ENCODE measurements at regions not wholly inside any gene's neighbourhood (a gene's known extent, or its start where the extent isn't known, plus 50 kb on each side); places are given as distances from the start of the nearest gene placed in this dataset.
"Not testable (repeated sequence)": the region's sequence is repeated elsewhere in the genome, so short reads cannot be mapped to it uniquely, and the experiment has no call there.

DNA sequence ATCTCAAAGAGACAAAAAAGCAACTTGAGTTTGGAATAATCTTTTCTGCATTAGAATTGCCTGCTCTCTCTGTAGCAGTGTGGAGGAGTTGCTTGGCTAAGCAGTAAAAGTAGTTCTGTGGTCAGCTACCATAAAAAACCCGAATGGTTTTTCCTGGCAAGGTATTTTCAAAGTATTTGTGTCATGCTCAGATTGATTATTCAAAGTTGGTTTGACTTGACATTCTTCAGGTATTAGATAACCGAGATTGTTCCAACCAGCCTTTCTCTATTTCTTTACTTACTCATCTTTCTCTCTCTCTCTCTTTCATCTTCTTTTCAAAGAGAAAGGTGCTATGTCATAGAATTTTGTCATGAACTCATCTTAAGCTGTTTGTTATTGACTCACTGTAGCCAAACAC lies 404.9 kb downstream of the CPS1 start:
- DNase-seq (ENCODE audit: low spot score): no peak

DNA sequence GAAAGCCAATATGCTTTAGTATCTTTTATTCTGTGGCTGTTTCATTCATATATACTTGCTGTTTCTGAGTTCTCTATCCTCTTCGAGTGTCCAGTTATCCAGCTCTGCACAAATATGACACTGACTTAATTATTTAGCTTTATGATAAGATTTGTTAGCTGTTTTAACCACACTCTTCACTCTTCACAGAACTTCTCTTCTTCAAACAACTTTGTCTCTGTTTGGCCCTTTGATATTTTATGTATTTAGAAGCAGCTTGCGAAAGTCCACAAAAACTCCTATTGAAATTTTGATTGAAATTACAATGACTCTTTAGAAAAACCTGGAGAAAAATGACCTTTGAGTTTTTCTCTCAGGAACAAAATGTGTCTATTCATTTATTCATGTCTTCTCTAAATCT lies 407.0 kb downstream of the CPS1 start:
- DNase-seq (ENCODE audit: low spot score): no peak

DNA sequence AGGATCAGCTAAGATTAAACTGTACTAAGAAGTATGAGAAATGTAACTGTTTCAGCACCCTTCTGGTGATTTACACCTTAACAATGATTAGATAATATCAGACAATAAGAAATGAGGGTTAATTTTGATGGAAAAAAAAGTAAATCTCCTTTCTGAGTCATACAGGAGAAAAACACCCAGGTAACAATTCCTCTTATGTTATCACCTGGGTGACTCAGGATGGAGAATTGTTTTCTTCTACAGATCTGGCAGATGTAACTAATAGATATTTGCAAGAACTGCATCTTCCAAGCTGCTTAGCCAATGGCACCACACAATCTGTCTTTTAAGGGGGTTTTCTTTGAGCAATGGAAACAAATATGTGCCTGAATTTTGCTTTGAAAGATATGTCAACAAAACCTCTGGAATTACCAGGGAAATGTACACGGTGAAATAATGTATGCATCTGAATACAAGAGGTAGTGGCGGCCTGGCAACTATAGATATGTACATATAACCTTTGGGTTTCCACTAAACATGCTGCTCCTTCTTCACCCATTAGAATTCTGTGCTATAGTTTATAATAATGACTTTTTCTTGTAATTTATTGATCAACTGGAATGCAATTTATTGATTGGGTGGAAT lies 407.9 kb downstream of the CPS1 start:
- DNase-seq (ENCODE audit: low spot score): no peak

DNA sequence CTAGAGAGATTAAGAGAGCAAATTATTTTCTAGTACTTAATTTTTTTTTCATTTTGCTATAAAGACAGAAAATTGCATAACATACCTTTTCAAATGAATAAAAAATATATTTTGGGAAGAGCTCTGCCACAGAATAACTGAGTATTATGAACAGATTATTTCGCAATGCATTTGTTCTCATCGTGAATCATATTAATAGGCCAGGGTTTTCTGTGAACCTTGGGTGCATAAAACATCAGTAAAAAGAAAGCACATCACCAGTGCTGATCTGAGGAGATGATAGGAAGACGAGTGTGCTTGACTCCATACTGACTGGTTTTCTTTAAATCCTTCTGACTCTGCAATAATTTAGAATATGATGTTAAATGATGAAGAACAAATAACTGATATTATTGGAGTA lies 409.1 kb downstream of the CPS1 start:
- DNase-seq (ENCODE audit: low spot score): no peak

DNA sequence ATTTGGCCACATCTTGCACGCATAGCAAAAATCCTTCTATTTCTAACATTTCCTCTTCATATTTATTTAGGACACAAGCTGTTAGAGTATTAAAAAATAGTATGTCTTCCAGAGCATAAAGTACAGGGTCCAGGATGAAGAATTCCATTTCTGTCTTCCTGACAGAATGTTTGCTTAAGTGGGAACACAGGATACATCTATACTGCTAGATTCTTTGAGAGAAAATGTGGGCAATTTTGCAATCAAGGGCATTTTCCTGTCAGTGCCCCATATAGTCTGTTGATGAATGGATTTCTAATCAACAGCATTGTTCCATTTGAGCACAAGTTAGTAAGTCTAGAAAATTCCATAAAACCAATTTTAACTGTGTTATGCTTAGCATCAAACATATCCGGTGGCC lies 409.9 kb downstream of the CPS1 start:
- DNase-seq (ENCODE audit: low spot score): no peak

DNA sequence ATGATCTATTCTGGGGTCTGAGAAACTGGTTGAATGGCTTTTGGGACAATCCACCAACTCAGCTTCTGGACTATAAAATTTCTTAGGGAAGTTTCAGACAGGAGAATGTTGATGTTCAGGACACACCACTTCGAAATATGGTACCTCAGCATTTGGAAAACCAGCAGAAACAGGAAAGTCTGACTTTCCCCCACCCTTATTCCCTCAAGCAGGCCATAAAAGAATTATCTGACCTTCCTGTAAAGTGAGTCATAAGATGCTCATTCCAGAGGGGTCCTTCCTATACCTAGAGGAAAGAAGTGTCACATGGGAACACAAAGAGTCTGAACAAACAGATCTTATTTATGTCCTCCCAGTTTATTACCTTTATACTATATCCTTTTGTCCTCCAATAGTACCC lies 415.0 kb downstream of the CPS1 start:
- DNase-seq (ENCODE audit: low spot score): no peak

DNA sequence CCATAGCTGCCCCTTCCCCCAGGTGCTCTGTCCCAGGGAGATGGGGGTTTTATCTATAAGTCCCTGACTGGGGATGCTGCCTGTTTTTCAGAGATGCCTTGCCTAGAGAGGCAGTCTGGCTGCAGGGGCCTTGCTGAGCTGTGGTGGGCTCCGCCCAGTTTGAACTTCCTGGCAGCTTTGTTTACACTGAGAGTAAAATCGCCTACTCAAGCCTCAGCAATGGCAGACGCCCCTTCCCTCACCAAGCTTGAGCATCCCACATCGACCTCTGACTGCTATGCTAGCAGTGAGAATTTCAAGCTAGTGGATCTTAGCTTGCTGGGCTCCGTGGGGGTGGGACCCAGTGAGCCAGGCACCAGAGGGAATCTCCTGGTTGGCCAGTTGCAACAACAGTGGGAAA lies 430.4 kb downstream of the CPS1 start:
- DNase-seq (ENCODE audit: low spot score): not testable (repeated sequence)

DNA sequence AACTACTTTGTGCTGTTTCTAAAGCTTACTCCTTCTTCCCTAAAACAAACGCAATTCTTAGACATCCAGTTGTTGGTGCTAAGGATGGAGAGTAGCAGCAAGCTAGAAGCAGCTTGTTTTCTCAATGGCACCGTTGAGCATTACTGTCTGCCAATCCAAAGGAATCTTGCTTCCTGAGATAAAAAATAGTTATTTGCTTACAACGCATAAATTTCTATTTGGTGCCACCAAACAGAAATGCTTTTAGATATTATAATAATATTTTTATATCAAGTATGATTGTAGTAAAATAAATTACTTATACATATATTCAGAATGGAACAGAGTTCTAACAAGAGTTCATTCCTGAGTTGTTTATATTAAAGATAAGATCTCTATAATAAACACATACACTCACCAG lies 434.7 kb downstream of the CPS1 start:
- DNase-seq (ENCODE audit: low spot score): no peak

DNA sequence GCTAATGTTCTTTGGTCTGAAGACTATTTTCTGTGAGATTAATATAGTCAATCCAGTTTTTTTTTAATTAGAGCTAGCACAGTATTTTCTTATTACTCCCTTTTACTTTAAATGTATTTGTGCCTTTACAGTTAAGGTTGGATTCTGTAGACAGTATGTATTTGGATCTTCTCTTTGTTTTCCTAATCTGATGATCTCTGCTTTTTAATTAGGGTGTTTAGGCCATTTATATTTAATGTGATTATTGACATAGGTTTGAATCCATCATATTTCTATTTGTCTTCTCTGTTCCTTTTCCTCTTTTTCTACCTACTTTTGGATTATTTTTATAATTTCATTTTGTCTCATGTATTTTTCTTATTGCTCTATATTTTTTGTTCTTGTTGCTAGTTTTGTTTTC lies 437.7 kb downstream of the CPS1 start:
- no peak for DNase-seq (ENCODE audit: low spot score)

DNA sequence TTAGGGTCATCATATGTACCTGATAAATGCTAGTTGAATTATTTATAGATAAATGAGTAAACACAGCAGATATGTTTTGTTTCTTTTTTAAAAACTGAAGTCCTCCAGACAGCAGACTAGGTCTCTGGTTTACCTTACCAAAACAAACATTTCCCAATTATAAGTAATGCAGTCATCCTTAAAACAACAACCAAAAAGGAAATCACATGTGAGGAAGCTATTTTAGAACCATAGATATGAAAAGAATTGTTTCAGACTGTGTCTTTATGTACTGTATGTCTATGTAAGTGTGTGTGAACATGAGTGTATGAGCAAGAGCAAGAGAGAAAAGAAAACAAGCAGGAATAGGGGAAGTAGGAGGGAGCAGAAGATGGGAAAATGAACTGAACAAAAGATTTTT lies 441.0 kb downstream of the CPS1 start:
- DNase-seq (ENCODE audit: low spot score): no peak

DNA sequence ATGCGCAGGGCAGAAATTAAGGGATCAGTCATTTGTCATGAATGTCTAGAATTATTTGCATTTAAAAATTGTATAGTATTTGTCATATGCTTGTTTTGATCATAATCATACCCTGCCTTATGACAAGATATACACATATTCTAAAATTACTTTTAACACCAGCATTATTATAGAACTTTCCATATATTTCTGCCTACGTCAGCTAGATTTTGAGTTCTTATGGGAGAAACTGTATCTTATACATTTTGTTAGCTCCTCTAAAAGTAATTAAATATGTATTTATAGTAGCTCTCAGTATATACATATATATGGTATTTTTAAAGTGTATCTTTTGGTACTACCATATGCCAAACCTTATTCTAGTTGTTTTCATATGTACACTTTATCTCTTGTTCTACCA lies 441.9 kb downstream of the CPS1 start:
- no peak for DNase-seq (ENCODE audit: low spot score)

DNA sequence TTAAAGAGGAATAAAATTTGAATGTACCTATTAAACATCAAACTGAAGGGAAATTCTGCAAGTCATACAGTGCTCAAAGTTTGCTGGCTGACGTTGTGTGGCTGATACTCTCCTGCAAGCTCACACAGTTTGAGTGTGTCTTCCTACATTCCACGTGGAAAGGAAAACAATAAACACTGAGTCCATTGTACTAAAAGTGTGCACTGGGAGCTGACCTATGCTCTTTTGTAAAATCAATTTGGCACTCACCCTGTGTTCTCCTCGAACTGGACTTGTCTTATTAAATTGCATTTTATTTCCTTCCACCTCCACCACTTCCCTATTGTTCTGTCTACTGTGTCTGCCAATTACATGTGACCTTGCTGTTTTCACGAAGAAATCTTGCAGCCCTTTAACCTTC lies 458.0 kb downstream of the CPS1 start:
- DNase-seq (ENCODE audit: low spot score): no peak

DNA sequence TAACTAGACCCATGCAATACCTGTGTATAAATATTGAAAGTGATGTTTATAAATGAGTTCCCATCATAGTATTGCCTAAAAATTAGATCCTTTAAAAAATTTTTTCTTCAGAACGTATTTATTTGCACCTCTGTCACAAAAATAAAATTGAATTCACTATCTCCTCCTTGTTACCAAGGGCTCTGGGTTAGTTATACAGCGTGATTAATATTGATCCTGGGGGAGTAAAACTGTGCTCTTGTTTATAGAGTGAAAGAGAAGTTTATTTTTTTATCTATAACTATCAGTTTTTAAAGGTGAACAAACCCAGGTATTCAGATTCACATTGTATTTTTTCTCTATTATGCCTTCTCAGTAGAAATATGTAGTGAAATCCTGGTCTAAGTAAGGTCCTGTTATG lies 458.5 kb downstream of the CPS1 start:
- DNase-seq (ENCODE audit: low spot score): no peak

DNA sequence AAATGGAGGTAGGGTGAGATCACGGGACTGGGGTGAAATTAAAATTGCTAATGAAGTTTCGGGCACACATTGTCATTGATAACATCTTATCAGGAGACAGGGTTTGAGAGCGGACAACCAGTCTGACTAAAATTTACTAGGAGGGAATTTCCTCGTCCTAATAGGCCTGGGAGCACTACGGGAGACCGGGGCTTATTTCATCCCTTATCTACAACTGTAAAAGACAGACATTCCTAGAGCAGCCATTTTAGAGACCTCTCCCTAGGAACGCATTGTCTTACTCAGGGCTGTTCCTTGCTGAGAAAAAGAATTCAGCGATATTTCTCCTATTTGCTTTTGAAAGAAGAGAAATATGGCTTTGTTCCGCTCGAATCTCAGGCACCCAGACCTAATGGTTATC lies 468.7 kb downstream of the CPS1 start:
- not testable (repeated sequence) for DNase-seq (ENCODE audit: low spot score)

DNA sequence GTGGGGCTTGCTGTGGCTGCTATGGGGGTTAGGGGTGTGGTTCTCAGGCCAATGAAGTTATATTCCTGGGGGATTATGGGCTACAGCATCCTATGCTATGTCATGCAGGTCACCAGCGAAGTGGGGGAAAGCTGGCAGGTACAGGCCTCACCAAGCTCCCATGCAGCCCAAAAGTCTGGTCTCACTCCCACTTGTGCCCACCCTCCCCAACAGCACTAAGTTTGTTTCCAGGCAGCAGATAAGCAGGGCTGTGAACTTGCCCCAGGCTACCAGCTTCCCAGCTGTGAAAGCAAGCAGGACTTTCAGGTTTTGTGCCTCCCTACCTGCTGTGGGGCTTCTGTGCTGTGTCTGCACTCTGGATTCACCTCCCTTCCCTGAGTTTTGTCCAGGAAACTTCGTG lies 469.7 kb downstream of the CPS1 start:
- DNase-seq (ENCODE audit: low spot score): no peak

DNA sequence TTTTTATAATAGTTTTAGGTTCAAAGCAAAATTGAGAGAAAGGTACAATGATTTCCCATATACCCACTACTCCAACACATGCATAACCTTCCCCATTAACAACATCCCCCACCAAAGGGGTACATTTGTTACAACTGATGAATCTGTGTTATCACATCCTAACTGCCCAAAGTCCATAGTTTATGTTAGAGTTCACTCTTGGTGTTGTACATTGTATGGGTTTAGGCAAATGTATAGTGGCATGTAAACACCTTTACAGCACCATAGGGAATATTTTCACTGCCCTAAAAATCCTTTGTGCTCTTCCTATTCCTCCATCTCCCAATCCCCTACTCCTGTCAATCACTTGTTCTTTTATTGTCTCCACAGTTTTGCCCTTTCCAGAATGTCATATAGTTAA lies 471.6 kb downstream of the CPS1 start:
- no peak for DNase-seq (ENCODE audit: low spot score)

DNA sequence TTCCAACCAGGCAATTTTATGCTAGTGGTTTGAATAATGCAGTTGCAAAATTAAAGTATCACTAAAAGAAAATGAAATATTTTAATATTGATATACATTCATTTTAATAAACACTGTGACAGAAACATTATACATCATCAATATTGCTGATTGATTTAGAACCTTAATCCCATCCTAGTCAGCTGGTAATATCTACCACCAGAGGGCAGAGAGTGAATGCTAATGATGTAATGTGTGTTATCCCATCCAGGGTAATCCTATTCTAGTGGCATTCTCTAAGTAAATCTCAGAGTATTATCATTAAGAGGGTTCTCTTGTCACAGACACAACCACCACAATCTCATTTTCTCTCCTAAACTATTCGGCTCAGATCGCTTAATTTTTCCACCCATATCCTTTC lies 477.4 kb downstream of the CPS1 start:
- DNase-seq (ENCODE audit: low spot score): peak; percentile 30

DNA sequence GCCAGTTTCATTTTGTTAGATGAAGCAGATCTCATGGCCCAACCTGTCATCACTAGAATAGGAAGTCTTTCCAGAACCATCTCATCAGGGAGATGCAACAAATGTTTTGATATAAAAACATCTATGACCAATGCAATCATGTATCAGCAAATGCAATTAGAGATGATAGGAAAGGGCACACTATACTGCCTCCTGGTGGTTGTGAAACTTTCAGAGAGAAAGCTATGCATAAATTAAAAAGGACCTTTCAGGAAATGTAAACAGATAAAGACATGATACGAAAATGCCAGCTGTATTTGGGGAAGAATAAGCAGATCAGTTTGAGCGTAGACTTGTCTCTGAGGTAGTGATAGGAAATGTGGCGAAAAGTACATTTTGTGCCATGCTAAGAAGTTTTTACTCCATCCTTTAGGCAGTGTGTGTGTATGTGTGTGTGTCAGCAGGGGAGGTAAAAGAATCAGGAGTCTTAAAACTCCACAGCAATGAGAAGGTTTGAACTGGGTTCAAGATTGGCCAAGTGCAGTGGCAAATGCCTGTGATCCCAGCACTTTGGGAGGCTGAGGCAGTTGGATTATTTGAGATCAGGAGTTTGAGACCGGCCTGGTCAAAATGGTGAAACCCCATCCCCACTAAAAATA lies 479.3 kb downstream of the CPS1 start:
- DNase-seq (ENCODE audit: low spot score): peak; percentile 37

DNA sequence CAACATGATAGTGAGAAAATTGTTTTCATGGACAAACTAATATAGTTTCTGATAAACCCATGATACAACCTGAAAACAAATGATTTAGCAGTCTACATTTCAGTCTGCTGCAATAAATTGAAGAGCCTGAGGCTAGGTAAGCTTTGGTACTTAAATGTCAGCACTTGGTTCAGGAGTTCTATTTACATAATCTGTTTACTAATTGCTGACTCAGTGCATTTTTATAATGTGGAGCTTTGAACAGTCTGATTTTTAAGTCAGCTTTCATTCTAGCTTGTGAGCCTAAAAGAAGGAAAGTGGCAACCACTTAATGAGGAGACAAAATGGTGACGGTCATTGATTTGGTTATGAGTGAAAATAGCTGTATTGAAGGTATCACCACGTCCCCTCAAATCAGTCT lies 488.6 kb downstream of the CPS1 start:
- no peak for DNase-seq (ENCODE audit: low spot score)

DNA sequence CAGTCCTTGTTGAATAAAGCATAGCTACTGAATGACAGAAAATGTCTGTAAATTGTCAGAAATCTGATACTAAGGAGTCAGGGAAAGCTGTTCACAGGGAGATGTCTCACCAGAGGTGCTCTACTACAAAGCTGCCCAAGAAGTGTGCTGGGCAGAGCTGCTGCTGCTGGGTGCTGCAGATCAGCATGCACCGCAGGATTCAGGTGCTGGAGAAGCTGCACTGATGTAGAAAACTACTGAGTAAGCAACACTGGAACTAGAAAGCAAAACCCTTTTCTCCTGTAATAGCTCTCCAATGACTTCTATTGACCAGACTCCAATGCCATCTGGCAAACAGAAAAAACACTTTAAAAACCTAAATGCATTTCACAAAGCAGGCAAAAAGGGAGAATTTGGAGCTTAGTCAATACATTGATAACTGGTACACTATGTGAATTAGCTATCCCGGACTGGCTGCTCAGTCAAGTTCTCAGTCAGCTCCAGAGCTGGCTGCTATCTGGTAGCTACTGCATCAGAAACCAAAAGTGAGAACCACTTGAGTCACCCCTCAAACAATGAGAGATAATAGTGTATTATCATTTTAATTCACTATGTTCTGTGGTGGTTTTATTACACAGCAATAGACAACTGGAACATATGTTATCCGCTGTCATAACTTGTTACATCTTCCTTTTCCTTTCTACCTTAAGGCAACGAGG lies 493.1 kb downstream of the CPS1 start:
- DNase-seq (ENCODE audit: low spot score): no peak

DNA sequence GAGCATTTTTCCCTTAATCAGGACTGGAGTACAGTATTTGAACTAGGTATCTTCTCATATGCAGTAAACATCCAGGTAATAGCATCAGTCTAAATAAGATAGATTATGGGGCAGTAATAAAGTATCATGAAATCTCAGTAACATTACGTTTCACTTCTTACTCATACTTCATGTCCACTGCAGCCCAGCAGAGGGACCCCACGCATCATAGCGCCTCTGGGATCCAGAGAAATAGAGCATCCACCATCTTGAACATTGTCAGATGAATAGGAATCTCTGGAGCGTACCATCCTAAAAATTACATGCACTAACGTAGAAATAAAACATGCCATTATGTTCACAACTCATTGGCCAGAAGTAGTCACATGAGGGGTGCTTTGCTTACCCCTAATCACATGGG lies 499.0 kb downstream of the CPS1 start:
- no peak for DNase-seq (ENCODE audit: low spot score)

DNA sequence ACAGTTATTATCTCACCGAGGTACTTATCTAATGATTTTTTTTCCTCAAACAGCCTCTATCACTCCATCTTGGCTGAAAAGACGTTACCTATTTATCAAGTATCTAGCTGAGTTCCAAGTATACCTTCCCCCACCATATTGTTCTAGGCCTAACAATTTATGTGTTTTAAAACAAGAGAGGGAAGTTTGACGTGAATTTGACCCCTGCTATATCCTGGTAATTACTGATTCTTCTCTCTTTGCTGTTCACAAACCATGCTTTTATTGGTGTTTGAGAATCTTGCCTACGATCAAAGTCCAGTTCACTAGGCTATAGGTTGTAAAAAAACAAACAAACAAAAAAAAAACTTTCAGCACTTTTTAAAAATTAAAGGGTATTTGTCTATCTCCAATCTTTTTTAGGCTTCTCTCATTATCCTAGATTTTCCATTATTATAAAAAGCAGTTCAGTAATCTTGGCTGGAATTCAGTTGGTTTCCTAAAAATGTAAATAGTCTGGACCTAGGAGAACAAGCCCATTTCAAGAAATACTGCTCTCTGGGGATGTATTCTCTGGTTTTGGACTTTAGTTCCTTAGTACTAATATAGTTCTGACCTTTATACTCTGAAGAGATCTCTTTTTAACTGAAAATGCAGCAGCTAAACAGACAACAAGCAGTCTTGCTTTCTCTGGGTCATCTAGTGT lies 505.4 kb downstream of the CPS1 start:
- no peak for DNase-seq (ENCODE audit: low spot score)

DNA sequence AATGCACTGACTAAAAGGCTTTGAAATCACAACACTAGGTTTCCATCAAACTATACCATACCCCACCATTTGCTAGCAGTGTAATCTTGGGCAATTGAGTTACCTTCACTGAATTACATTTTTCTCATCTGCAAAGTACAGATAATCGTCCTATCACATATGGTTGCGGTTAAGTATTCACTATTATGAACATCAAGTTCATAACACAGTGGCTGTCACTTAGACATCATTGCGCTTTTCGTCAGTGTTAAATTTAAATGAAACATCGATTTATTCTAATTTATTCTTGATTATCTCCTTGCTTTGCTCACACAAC lies 505.9 kb downstream of the CPS1 start:
- no peak for DNase-seq (ENCODE audit: low spot score)
